ENCODE measurements at regions not wholly inside any gene's neighbourhood (a gene's known extent, or its start where the extent isn't known, plus 50 kb on each side); places are given as distances from the start of the nearest gene placed in this dataset.

GRCh38 chr11:69377029-69377952, 83.3 kb downstream of the MYEOV start:
- intact Hi-C loops (cut with DNase I) = no loop called here
- no peak for DNase-seq (ENCODE audit: low spot score)

- intact Hi-C loops (cut with DNase I) = no loop called here
- no peak for DNase-seq (ENCODE audit: low spot score)
Measured at GRCh38 chr11:69377953-69378302, 84.0 kb downstream of the MYEOV start.

DNA sequence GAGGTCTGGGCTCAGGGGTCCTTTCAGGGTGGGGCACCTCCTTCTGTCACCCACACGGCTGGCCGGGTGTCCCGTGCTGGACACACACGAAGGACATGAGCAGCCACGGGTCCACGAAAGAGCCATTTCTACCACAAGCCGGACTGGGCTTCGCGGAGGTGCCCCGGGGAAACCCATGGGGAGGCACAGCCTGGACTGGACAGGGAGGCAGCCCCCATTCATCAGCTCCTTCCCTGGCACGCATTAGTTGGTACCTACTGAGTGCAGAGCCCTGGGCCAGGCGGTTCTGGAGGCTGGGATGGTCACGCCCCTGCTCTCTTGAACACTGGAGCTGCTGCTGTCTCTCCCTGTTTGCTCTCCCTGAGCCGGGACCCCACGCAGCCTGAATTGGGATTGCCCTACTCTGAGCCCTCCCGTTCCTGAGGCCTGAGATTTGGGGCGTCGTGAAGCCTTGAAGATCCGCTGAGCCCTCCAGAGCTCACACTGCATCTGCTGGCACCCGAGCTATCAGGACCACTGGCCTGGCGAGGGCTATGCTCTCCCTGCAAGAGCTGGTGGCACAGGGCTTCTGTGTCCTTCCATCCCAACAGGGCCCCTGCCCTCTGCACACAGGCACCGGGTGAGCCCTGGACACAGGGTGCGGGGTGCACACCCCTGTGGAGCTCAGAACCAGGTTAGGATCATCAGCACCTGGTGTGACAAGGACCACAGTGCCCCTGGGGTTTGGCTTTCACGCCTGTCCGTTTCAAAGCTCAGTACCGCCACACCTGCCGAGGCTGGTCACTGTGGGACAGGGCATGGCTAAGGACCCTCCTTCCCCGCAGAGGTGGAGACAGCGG, 84.6 kb downstream of the MYEOV start:
- DNase-seq (ENCODE audit: low spot score) = no peak
- intact Hi-C loops (cut with DNase I) = no loop called here

- intact Hi-C loops (cut with DNase I) = no loop called here
- DNase-seq (ENCODE audit: low spot score) = peak; percentile 70
Measured at GRCh38 chr11:69380451-69380901, 86.5 kb downstream of the MYEOV start.

- intact Hi-C loops (cut with DNase I) = no loop called here
- peak; percentile 57 for DNase-seq (ENCODE audit: low spot score)
Measured at GRCh38 chr11:69380921-69381581, 87.1 kb downstream of the MYEOV start.

DNA sequence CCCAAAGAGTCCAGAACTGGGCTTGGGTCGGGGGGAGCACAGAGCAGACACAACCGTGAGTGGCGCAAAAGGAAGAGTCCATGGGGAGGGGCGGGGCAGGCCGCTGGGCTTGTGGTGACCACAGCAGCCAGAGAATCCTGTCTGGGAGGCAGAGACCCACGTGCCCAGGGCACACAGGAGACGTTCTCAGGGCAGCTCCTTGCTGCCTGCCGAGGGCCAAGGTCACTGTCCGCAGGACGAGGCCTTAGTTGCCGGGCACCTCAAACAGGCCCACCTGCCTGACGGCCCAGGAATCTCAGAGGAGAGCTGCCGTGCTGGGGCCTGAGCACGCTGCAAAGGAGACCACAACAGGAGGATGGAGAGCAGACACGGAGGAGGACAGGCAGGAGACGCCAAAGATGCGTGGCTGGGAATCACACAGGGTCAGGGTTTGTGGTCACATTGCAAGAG, 87.8 kb downstream of the MYEOV start:
- intact Hi-C loops (cut with DNase I) = no loop called here
- DNase-seq (ENCODE audit: low spot score) = peak; percentile 71

- DNase-seq (ENCODE audit: low spot score) = peak; percentile 78
- intact Hi-C loops (cut with DNase I) = no loop called here
Measured at GRCh38 chr11:69382131-69383128, 88.5 kb downstream of the MYEOV start.

GRCh38 chr11:69383372-69384250, 89.7 kb downstream of the MYEOV start:
- intact Hi-C loops (cut with DNase I) = no loop called here
- DNase-seq (ENCODE audit: low spot score) = peak; percentile 67

DNA sequence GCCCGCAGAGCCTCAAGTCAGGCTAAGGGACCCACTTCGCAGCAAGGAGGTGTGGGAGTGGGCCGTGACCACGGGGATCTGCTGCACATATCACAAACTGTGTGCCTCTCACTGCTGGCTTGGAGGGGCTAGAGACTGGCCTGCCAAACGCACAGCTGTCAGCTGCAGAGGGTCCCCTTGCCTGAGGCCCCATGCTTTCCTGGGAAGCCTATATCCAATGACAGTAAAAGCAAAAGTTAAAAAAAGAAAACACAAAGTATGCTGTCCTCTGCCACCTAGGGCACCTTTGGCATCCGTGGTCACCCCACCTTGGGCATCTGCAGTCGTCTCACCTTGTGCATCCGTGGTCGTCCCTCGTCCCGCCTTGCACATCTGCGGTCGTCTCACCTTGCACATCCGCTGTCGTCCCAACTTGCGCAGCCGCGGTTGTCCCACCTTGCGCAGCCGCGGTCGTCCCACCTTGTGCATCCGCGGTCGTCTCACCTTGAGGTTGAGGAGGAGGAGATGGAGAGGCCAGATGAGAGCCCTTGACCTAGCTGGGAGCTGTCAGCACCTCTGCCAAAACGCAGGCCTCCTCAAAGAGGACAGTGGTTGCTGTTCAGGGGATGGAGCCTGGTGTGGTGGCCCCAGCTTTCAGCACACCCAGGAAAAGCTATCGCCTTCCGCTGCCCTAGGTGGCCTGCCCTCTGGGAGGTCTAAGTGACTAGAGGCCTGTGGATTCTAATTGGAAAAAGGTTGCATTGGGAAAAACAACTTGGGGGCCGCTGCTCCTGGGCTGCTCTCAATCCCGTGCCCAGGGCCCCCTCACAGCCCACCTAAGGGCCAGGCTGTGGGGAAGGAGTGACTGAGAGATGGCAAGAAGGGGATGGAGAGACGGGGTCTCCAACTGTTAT, 90.5 kb downstream of the MYEOV start:
- intact Hi-C loops (cut with DNase I) = no loop called here
- DNase-seq (ENCODE audit: low spot score) = peak; percentile 67

DNA sequence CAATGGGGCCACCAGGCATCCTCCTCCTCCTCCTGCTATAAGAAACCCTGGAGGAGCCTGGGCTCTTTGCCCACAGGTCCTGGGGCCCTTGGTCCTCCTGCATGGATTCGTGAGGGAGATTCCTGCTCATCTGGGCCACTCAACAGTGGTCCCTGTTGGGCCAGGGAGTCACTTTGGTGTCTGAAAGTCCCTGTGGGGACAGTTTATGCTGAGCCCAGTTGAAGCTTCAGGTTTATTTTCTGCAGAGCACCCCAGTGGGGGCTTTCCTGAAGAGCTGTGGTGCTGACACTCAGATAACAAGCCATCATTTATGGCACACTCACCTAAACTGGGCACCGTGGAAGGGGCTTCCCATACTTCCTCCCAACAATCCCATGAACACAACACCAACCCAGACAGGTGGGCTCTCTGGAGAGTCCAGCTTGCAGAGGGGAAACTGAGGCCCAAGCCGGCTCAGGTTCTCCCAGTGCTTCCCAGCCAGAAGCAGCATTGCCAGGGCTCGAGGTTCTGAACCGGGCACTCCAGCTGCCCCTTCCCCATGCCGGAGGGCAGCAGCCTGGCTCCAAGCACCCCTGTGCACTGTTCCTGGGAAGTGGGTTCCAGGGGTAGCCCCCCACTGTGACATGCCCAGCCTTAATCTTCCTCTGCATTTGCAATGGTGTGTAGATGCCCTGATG, 91.3 kb downstream of the MYEOV start:
- intact Hi-C loops (cut with DNase I) = no loop called here
- DNase-seq (ENCODE audit: low spot score) = peak; percentile 63

- intact Hi-C loops (cut with DNase I) = no loop called here
- DNase-seq (ENCODE audit: low spot score) = peak; percentile 50
Measured at GRCh38 chr11:69385832-69386427, 92.0 kb downstream of the MYEOV start.

GRCh38 chr11:69386594-69387408, 92.8 kb downstream of the MYEOV start:
- intact Hi-C loops (cut with DNase I) = no loop called here
- DNase-seq (ENCODE audit: low spot score) = peak; percentile 49

- DNase-seq (ENCODE audit: low spot score) = no peak
- intact Hi-C loops (cut with DNase I) = no loop called here
Measured at GRCh38 chr11:69387409-69387885, 93.5 kb downstream of the MYEOV start.

- intact Hi-C loops (cut with DNase I) = no loop called here
- DNase-seq (ENCODE audit: low spot score) = no peak
Measured at GRCh38 chr11:69388210-69388609, 93.3 kb upstream of the LINC01488 start.

GRCh38 chr11:69388661-69389060, 92.8 kb upstream of the LINC01488 start:
- intact Hi-C loops (cut with DNase I) = no loop called here
- DNase-seq (ENCODE audit: low spot score) = no peak

All from cardiac septum (tissue), 1 donor.